ENCODE measurements at regions not wholly inside any gene's neighbourhood (a gene's known extent, or its start where the extent isn't known, plus 50 kb on each side); places are given as distances from the start of the nearest gene placed in this dataset.

GRCh38 chr4:138677212-138677611 lies 338.4 kb upstream of the NOCT start:
- no peak for DNase-seq (ENCODE audit: extremely low spot score)
- CTCF ChIA-PET = no interaction called here
- POLR2A ChIA-PET = no interaction called here
- TF ChIP-seq CTBP1 (IDR thresholded peaks at IDR 0.05; ENCODE audit: borderline replicate concordance) (no peak), FOXK2 (IDR thresholded peaks at IDR 0.05) (no peak), ELF4 (IDR thresholded peaks at IDR 0.05) (no peak), BHLHE40 (IDR thresholded peaks at IDR 0.05; ENCODE audit: borderline replicate concordance) (no peak), LEF1 (IDR thresholded peaks at IDR 0.05; ENCODE audit: borderline replicate concordance) (no peak), ZNF384 (IDR thresholded peaks at IDR 0.05) (no peak), L3MBTL2 (conservative IDR thresholded peaks at IDR 0.05) (no peak), ARNT (IDR thresholded peaks at IDR 0.05) (no peak), FOXA1 (IDR thresholded peaks at IDR 0.05) (no peak), SP1 (IDR thresholded peaks at IDR 0.05) (no peak), SUZ12 (IDR thresholded peaks at IDR 0.05) (no peak), TARDBP (IDR thresholded peaks at IDR 0.05) (no peak), HDGF (IDR thresholded peaks at IDR 0.05; ENCODE audit: borderline replicate concordance) (no peak), NFRKB (IDR thresholded peaks at IDR 0.05) (no peak), PKNOX1 (IDR thresholded peaks at IDR 0.05) (no peak)

GRCh38 chr4:138675685-138676084 lies 339.9 kb upstream of the NOCT start:
- CTCF ChIA-PET = no interaction called here
- POLR2A ChIA-PET = no interaction called here
- DNase-seq (ENCODE audit: extremely low spot score) = no peak
- TF ChIP-seq CTBP1 (IDR thresholded peaks at IDR 0.05; ENCODE audit: borderline replicate concordance) = no peak
- TF ChIP-seq FOXA1 (IDR thresholded peaks at IDR 0.05) = no peak
- no peak for TF ChIP-seq LEF1 (IDR thresholded peaks at IDR 0.05; ENCODE audit: borderline replicate concordance)

GRCh38 chr4:138674209-138674608 lies 341.4 kb upstream of the NOCT start:
- CTCF ChIA-PET = no interaction called here
- POLR2A ChIA-PET = no interaction called here
- TF ChIP-seq ARNT (IDR thresholded peaks at IDR 0.05) = no peak
- TF ChIP-seq BHLHE40 (IDR thresholded peaks at IDR 0.05; ENCODE audit: borderline replicate concordance) = no peak
- no peak for TF ChIP-seq SUZ12 (IDR thresholded peaks at IDR 0.05)
- TF ChIP-seq CTBP1 (IDR thresholded peaks at IDR 0.05; ENCODE audit: borderline replicate concordance) = no peak
- TF ChIP-seq SP1 (IDR thresholded peaks at IDR 0.05) = no peak
- no peak for TF ChIP-seq LEF1 (IDR thresholded peaks at IDR 0.05; ENCODE audit: borderline replicate concordance)
- no peak for TF ChIP-seq FOXM1 (IDR thresholded peaks at IDR 0.05; ENCODE audit: borderline replicate concordance)
- TF ChIP-seq PKNOX1 (IDR thresholded peaks at IDR 0.05) = no peak
- no peak for TF ChIP-seq FOXA1 (IDR thresholded peaks at IDR 0.05)
- no peak for TF ChIP-seq FOXK2 (IDR thresholded peaks at IDR 0.05)
- TF ChIP-seq TARDBP (IDR thresholded peaks at IDR 0.05) = no peak
- DNase-seq (ENCODE audit: extremely low spot score) = no peak

DNA sequence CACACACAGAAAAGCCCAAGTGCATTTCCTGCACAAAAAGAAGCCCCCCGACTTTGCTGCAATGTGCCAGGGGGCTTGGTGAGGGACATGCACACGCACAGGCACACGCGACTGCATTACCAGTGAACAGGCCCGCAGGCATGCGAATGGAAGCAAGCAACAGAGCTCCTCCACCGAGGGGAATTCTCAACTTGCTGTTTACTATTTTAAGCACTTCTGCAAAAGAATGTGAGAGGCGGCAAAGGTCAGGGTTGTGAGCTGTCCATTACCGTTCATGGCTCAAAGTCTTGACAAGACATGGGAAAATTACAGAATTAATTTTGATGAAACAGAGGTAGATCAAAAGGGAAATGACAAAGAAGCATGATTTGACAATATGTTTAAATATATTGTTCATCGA lies 342.5 kb upstream of the NOCT start:
- DNase-seq (ENCODE audit: extremely low spot score) = no peak
- TF ChIP-seq SUZ12 (IDR thresholded peaks at IDR 0.05) (no peak), ELF4 (IDR thresholded peaks at IDR 0.05) (no peak), ZNF384 (IDR thresholded peaks at IDR 0.05) (no peak), LEF1 (IDR thresholded peaks at IDR 0.05; ENCODE audit: borderline replicate concordance) (no peak), HDGF (IDR thresholded peaks at IDR 0.05; ENCODE audit: borderline replicate concordance) (no peak), FOXK2 (IDR thresholded peaks at IDR 0.05) (no peak), NFRKB (IDR thresholded peaks at IDR 0.05) (no peak), TARDBP (IDR thresholded peaks at IDR 0.05) (no peak), SP1 (IDR thresholded peaks at IDR 0.05) (no peak), FOXA1 (IDR thresholded peaks at IDR 0.05) (no peak), CTBP1 (IDR thresholded peaks at IDR 0.05; ENCODE audit: borderline replicate concordance) (no peak), PKNOX1 (IDR thresholded peaks at IDR 0.05) (no peak)
- ChIA-PET POLR2A (no interaction called here), CTCF (no interaction called here)

DNA sequence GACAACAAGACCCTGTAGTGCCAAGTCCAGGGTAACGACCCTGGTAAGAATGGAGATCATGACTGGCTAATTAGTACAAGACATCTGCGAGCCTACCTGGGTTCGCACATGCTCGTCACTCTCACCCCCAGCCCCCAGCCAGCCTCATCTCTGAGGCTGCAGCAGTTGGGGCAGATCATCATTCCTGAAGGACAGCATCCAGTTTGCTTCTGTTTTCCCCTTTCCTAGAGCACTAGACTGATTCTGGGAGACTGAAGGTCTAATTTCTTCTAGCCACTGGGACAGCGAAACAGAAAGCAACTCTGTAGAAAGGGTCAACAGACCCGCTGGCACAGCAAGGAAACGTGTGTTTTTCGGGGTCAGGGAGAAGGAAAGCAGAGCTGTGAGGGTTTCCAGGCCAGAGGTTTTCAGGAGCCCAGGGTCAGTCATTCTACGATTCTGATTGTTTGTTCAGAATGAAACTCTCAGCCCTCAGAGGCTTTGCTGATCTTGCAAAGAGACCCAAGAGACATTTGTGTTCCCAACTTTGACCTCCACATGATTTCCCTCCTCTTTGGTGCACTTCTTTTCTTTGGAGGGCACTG lies 343.1 kb upstream of the NOCT start:
- CTCF ChIA-PET = no interaction called here
- POLR2A ChIA-PET = no interaction called here
- no peak for DNase-seq (ENCODE audit: extremely low spot score)
- TF ChIP-seq ZNF384 (IDR thresholded peaks at IDR 0.05) = no peak
- TF ChIP-seq HDGF (IDR thresholded peaks at IDR 0.05; ENCODE audit: borderline replicate concordance) = no peak
- TF ChIP-seq BHLHE40 (IDR thresholded peaks at IDR 0.05; ENCODE audit: borderline replicate concordance) = no peak
- no peak for TF ChIP-seq L3MBTL2 (conservative IDR thresholded peaks at IDR 0.05)

DNA sequence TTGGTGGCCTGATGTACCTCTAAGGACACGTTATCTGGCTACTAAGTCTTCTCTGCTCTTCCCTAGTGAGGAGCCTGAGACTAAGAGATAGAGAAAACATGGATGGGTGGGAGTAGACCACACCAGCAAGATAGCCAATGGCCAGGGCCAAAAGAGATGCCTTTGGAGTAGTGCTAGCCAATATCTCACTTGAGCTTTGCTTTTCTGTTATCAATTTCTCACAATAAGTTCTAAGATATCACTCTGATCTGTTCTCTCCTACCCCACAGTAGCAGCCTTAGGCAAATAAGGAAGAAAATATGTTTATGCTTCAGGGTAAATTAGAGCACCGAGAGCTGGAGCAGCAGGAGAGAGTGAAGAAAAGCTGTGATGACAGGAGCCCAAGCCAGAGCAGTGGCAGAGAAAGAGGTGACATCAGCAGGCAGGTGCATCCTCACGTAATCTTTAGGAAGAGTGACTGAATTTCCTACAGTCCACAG lies 343.9 kb upstream of the NOCT start:
- ChIA-PET POLR2A (no interaction called here), CTCF (no interaction called here)
- no peak for DNase-seq (ENCODE audit: extremely low spot score)
- TF ChIP-seq SP1 (IDR thresholded peaks at IDR 0.05) (no peak), BHLHE40 (IDR thresholded peaks at IDR 0.05; ENCODE audit: borderline replicate concordance) (no peak), TARDBP (IDR thresholded peaks at IDR 0.05) (no peak), HDGF (IDR thresholded peaks at IDR 0.05; ENCODE audit: borderline replicate concordance) (no peak), FOXK2 (IDR thresholded peaks at IDR 0.05) (no peak), ARNT (IDR thresholded peaks at IDR 0.05) (no peak), SUZ12 (IDR thresholded peaks at IDR 0.05) (no peak), L3MBTL2 (conservative IDR thresholded peaks at IDR 0.05) (no peak), LEF1 (IDR thresholded peaks at IDR 0.05; ENCODE audit: borderline replicate concordance) (no peak), PKNOX1 (IDR thresholded peaks at IDR 0.05) (no peak), ZNF384 (IDR thresholded peaks at IDR 0.05) (no peak), FOXA1 (IDR thresholded peaks at IDR 0.05) (no peak), NFRKB (IDR thresholded peaks at IDR 0.05) (no peak), ELF4 (IDR thresholded peaks at IDR 0.05) (no peak), FOXM1 (IDR thresholded peaks at IDR 0.05; ENCODE audit: borderline replicate concordance) (no peak), CTBP1 (IDR thresholded peaks at IDR 0.05; ENCODE audit: borderline replicate concordance) (no peak)

Data from HEK293T (cell line).